PC-3 (cell line): ENCODE measurements at regions not wholly inside any gene's neighbourhood (a gene's known extent, or its start where the extent isn't known, plus 50 kb on each side); places are given as distances from the start of the nearest gene placed in this dataset.
"Not testable (repeated sequence)": the region's sequence is repeated elsewhere in the genome, so short reads cannot be mapped to it uniquely, and the experiment has no call there.

Source experiments
- ATAC-seq: fragments of 200-7000 bp; cut with Tn5 transposase; 2 replicates; pipeline ENCODE4 v1.9.1; 2020; ENCODE audit warnings: mild to moderate bottlenecking, moderate library complexity
- BruUV-seq: library from RNA; stranded (reverse); fragments of 400-500 nt; replicated peaks from 2 replicates; lab custom pipeline; 2021; lab: Mats Ljungman, UMichigan
- CTCF ChIA-PET: fragments of 300-600 bp; sonication (Branson Sonifier 250); formaldehyde crosslinking; loops from one replicate; lab custom pipeline; 2022; ENCODE audit warnings: antibody characterized with exemption; lab: Charles Lee
- POLR2A ChIA-PET: fragments of 300-600 bp; sonication (Branson Sonifier 250); formaldehyde crosslinking; loops from one replicate; lab custom pipeline; 2022; ENCODE audit warnings: antibody characterized with exemption; ENCODE audit not compliant: unreplicated experiment; lab: Charles Lee
- DNase-seq: peaks from one replicate; pipeline ENCODE4 v3.0.0-alpha.2; 2015
- H2AFZ ChIP-seq: fragments of 300-600 bp; sonication (generic); 2 replicates; pipeline ENCODE4 v1.6.0; 2016; ENCODE audit warnings: antibody characterized with exemption, low read length
- H3F3A ChIP-seq: fragments of 300-600 bp; sonication (generic); one replicate; pipeline ENCODE4 v1.6.0; 2017; ENCODE audit warnings: antibody characterized with exemption, low read length, control low read depth, mild to moderate bottlenecking; ENCODE audit not compliant: unreplicated experiment
- H3K27ac ChIP-seq: fragments of 300-600 bp; sonication (generic); 2 replicates; pipeline ENCODE4 v1.5.1; 2016; ENCODE audit warnings: mild to moderate bottlenecking, low read length
- H3K27me3 ChIP-seq: fragments of 300-600 bp; sonication (generic); 2 replicates; pipeline ENCODE4 v1.6.1; 2016; ENCODE audit warnings: low read length, mixed read lengths
- H3K36me3 ChIP-seq: fragments of 300-600 bp; sonication (generic); 2 replicates; pipeline ENCODE4 v1.6.1; 2016; ENCODE audit warnings: low read depth, mixed run types, low read length, mixed read lengths
- H3K4me1 ChIP-seq: fragments of 300-600 bp; sonication (generic); 2 replicates; pipeline ENCODE4 v1.5.1; 2016; ENCODE audit warnings: low read length; ENCODE audit not compliant: insufficient read depth
- H3K4me2 ChIP-seq: fragments of 300-600 bp; sonication (generic); 2 replicates; pipeline ENCODE4 v1.6.0; 2016; ENCODE audit warnings: low read length
- H3K4me3 ChIP-seq: fragments of 300-600 bp; sonication (generic); 2 replicates; pipeline ENCODE4 v1.5.1; 2016; ENCODE audit warnings: mild to moderate bottlenecking, low read length, mixed read lengths
- H3K79me2 ChIP-seq: fragments of 300-600 bp; sonication (generic); 2 replicates; pipeline ENCODE4 v1.6.1; 2017; ENCODE audit warnings: low read length, mixed read lengths
- H3K9ac ChIP-seq: fragments of 300-600 bp; sonication (generic); 2 replicates; pipeline ENCODE4 v1.6.0; 2016; ENCODE audit warnings: mild to moderate bottlenecking, low read length
- H3K9me2 ChIP-seq: fragments of 300-600 bp; sonication (generic); replicated peaks from 2 replicates; pipeline ENCODE4 v1.6.1; 2016; ENCODE audit warnings: mixed run types, low read length, mixed read lengths
- H3K9me3 ChIP-seq: fragments of 300-600 bp; sonication (generic); 2 replicates; pipeline ENCODE4 v1.6.1; 2016; ENCODE audit warnings: low read length, mixed read lengths
- H4K20me1 ChIP-seq: fragments of 300-600 bp; sonication (generic); 2 replicates; pipeline ENCODE4 v1.6.1; 2016; ENCODE audit warnings: low read length, mixed read lengths
- intact Hi-C: fragments of 100-400 bp; cut with micrococcal nuclease; formaldehyde crosslinking; loops from 2 replicates; pipeline ENCODE4 v1.9.0; 2023

- H4K20me1 ChIP-seq, BruUV-seq, H3K9ac ChIP-seq, H3K4me1 ChIP-seq, H2AFZ ChIP-seq, H3K79me2 ChIP-seq, H3K27ac ChIP-seq, DNase-seq, intact Hi-C loops, H3K27me3 ChIP-seq, H3F3A ChIP-seq, POLR2A ChIA-PET, CTCF ChIA-PET, ATAC-seq, H3K9me2 ChIP-seq, H3K4me3 ChIP-seq, H3K9me3 ChIP-seq, H3K4me2 ChIP-seq, H3K36me3 ChIP-seq: not testable (repeated sequence)
Observed at GRCh38 chr9:66698066-66698455, 202.5 kb upstream of the ZNF658 start.

GRCh38 chr9:66701411-66702377 lies 198.8 kb upstream of the ZNF658 start:
- H3F3A ChIP-seq, H3K27me3 ChIP-seq, H3K79me2 ChIP-seq, H4K20me1 ChIP-seq, H3K4me1 ChIP-seq, POLR2A ChIA-PET, H2AFZ ChIP-seq, H3K36me3 ChIP-seq, H3K4me2 ChIP-seq, H3K4me3 ChIP-seq, DNase-seq, CTCF ChIA-PET, intact Hi-C loops, H3K9me2 ChIP-seq, H3K9me3 ChIP-seq, H3K9ac ChIP-seq: not testable (repeated sequence)
- BruUV-seq, result TSS peak; percentile 95
- peak overlapping the region; percentile 46; the same call in 1 of the 2 replicates for H3K27ac ChIP-seq
- ATAC-seq, result peak; percentile 94

- H3K79me2 ChIP-seq, H3K4me1 ChIP-seq, H3K9me3 ChIP-seq, CTCF ChIA-PET, DNase-seq, H3K27ac ChIP-seq, H4K20me1 ChIP-seq, H3K4me2 ChIP-seq, intact Hi-C loops, H3K27me3 ChIP-seq, H3K9me2 ChIP-seq, BruUV-seq, H3K9ac ChIP-seq, H3K36me3 ChIP-seq, H3K4me3 ChIP-seq, POLR2A ChIA-PET, H2AFZ ChIP-seq, H3F3A ChIP-seq: not testable (repeated sequence)
- peak; percentile 81 for ATAC-seq
Observed at GRCh38 chr9:66711553-66711952, 189.0 kb upstream of the ZNF658 start.

GRCh38 chr9:66712870-66713269 lies 187.7 kb upstream of the ZNF658 start:
- H3K27ac ChIP-seq, DNase-seq, H3K79me2 ChIP-seq, H3K9me2 ChIP-seq, POLR2A ChIA-PET, H3K36me3 ChIP-seq, H3K27me3 ChIP-seq, BruUV-seq, H3K4me2 ChIP-seq, H3K4me1 ChIP-seq, intact Hi-C loops, H3K9ac ChIP-seq, H3K9me3 ChIP-seq, H2AFZ ChIP-seq, ATAC-seq, CTCF ChIA-PET, H4K20me1 ChIP-seq, H3K4me3 ChIP-seq, H3F3A ChIP-seq: not testable (repeated sequence)

- intact Hi-C loops, H4K20me1 ChIP-seq, H3K4me1 ChIP-seq, DNase-seq, POLR2A ChIA-PET, H3K4me3 ChIP-seq, CTCF ChIA-PET, H3F3A ChIP-seq, H3K27me3 ChIP-seq, H3K36me3 ChIP-seq, H3K9me3 ChIP-seq, H3K4me2 ChIP-seq, H3K9ac ChIP-seq, H2AFZ ChIP-seq, BruUV-seq, H3K79me2 ChIP-seq, H3K27ac ChIP-seq, H3K9me2 ChIP-seq: not testable (repeated sequence)
- ATAC-seq, result peak; percentile 48; the same call in 1 of the 2 replicates
Observed at GRCh38 chr9:66713552-66713951, 187.0 kb upstream of the ZNF658 start.

GRCh38 chr9:66720845-66721244 lies 179.7 kb upstream of the ZNF658 start:
- H3K27me3 ChIP-seq, intact Hi-C loops, H3F3A ChIP-seq, H2AFZ ChIP-seq, H3K79me2 ChIP-seq, H3K4me3 ChIP-seq, H3K36me3 ChIP-seq, DNase-seq, CTCF ChIA-PET, BruUV-seq, ATAC-seq, H3K9me3 ChIP-seq, POLR2A ChIA-PET, H4K20me1 ChIP-seq, H3K4me2 ChIP-seq, H3K4me1 ChIP-seq, H3K27ac ChIP-seq, H3K9ac ChIP-seq, H3K9me2 ChIP-seq: not testable (repeated sequence)
